WTC11 (cell line): ENCODE measurements at regions not wholly inside any gene's neighbourhood (a gene's known extent, or its start where the extent isn't known, plus 50 kb on each side); places are given as distances from the start of the nearest gene placed in this dataset.

Experiments
- ATAC-seq: fragments of 200-7000 bp; cut with Tn5 transposase; 2 replicates; pipeline ENCODE4 v1.10.0; 2021; ENCODE audit warnings: mild to moderate bottlenecking, moderate library complexity
- CTCF ChIA-PET: fragments of 300-600 bp; sonication (Branson Sonifier 250); formaldehyde crosslinking; loops from one replicate; lab custom pipeline; 2021; ENCODE audit warnings: antibody characterized with exemption; lab: Charles Lee
- POLR2A ChIA-PET: fragments of 350-600 bp; sonication (Branson Sonifier 250); formaldehyde crosslinking; loops from one replicate; lab custom pipeline; 2021; ENCODE audit warnings: antibody characterized with exemption; lab: Charles Lee
- DNase-seq: peaks from one replicate; pipeline ENCODE4 v3.0.0; 2021; ENCODE audit warnings: low spot score
- H3K27ac Mint-ChIP-seq: 2 replicates; pipeline ENCODE4 v1.8.0; 2021; ENCODE audit warnings: mixed read lengths
- H3K27me3 Mint-ChIP-seq: 2 replicates; pipeline ENCODE4 v1.8.0; 2021; ENCODE audit warnings: low read depth, mild to moderate bottlenecking, moderate library complexity, mixed read lengths
- H3K36me3 Mint-ChIP-seq: 2 replicates; pipeline ENCODE4 v1.8.0; 2021; ENCODE audit warnings: mixed read lengths
- H3K4me1 Mint-ChIP-seq: 2 replicates; pipeline ENCODE4 v1.8.0; 2022; ENCODE audit warnings: mixed read lengths
- H3K4me3 Mint-ChIP-seq: 2 replicates; pipeline ENCODE4 v1.8.0; 2021; ENCODE audit warnings: mild to moderate bottlenecking, moderate library complexity, mixed read lengths
- H3K9me3 Mint-ChIP-seq: 2 replicates; pipeline ENCODE4 v1.8.0; 2021; ENCODE audit warnings: mixed read lengths
- FOXJ3 ChIP-seq: sonication (generic); formaldehyde crosslinking; IDR thresholded peaks from 2 replicates; pipeline ENCODE4 v1.9.0; 2021; ENCODE audit warnings: missing genetic modification reagents, mild to moderate bottlenecking, borderline replicate concordance
- FOXP1 ChIP-seq: sonication (generic); formaldehyde crosslinking; IDR thresholded peaks from 2 replicates; pipeline ENCODE4 v1.8.0; 2022; ENCODE audit warnings: missing genetic modification reagents, mild to moderate bottlenecking, moderate library complexity, borderline replicate concordance
- GABPB1 ChIP-seq: sonication (generic); formaldehyde crosslinking; IDR thresholded peaks from 2 replicates; pipeline ENCODE4 v1.8.1; 2023; ENCODE audit warnings: mild to moderate bottlenecking, missing genetic modification reagents
- JUN ChIP-seq: sonication (generic); formaldehyde crosslinking; IDR thresholded peaks from 2 replicates; pipeline ENCODE4 v1.8.0; 2023; ENCODE audit warnings: mild to moderate bottlenecking, missing genetic modification reagents
- KAT7 ChIP-seq: sonication (generic); formaldehyde crosslinking; IDR thresholded peaks from 2 replicates; pipeline ENCODE4 v1.8.1; 2023; ENCODE audit warnings: missing genetic modification reagents, mild to moderate bottlenecking, borderline replicate concordance
- MYBL2 ChIP-seq: sonication (generic); formaldehyde crosslinking; IDR thresholded peaks from 2 replicates; pipeline ENCODE4 v1.8.1; 2023; ENCODE audit warnings: mild to moderate bottlenecking, moderate library complexity, missing genetic modification reagents
- TCF7 ChIP-seq: sonication (generic); formaldehyde crosslinking; IDR thresholded peaks from 2 replicates; pipeline ENCODE4 v1.8.0; 2022; ENCODE audit warnings: mild to moderate bottlenecking, low read depth, missing genetic modification reagents, moderate library complexity
- ZBTB21 ChIP-seq: sonication (generic); formaldehyde crosslinking; IDR thresholded peaks from 2 replicates; pipeline ENCODE4 v1.8.1; 2023; ENCODE audit warnings: mild to moderate bottlenecking, missing genetic modification reagents, borderline replicate concordance
- ZNF121 ChIP-seq: sonication (generic); formaldehyde crosslinking; IDR thresholded peaks from 2 replicates; pipeline ENCODE4 v1.8.0; 2023; ENCODE audit warnings: missing genetic modification reagents
- ZNF219 ChIP-seq: sonication (generic); formaldehyde crosslinking; IDR thresholded peaks from 2 replicates; pipeline ENCODE4 v1.8.0; 2023; ENCODE audit warnings: missing genetic modification reagents, mild to moderate bottlenecking, borderline replicate concordance
- ZNF317 ChIP-seq: sonication (generic); formaldehyde crosslinking; IDR thresholded peaks from 2 replicates; pipeline ENCODE4 v1.8.1; 2023; ENCODE audit warnings: low read depth, mild to moderate bottlenecking, moderate library complexity, missing genetic modification reagents, borderline replicate concordance
- ZNF416 ChIP-seq: fragments of 250-450 bp; sonication (Bioruptor Pico); IDR thresholded peaks from 2 replicates; pipeline ENCODE4 v1.9.0; 2021; ENCODE audit warnings: mild to moderate bottlenecking, inconsistent platforms
- ZNF671 ChIP-seq: fragments of 250-450 bp; sonication (Bioruptor Pico); IDR thresholded peaks from 2 replicates; pipeline ENCODE4 v1.8.0; 2021; ENCODE audit warnings: mild to moderate bottlenecking
- TF ChIP-seq, protein P1 (sequence below): sonication (generic); formaldehyde crosslinking; IDR thresholded peaks from 2 replicates; pipeline ENCODE4 v1.8.1; 2023; ENCODE audit warnings: mild to moderate bottlenecking, missing genetic modification reagents, moderate library complexity
- TF ChIP-seq, protein P2 (sequence below): fragments of 250-450 bp; sonication (Bioruptor Pico); IDR thresholded peaks from 2 replicates; pipeline ENCODE4 v1.9.0; 2021; ENCODE audit warnings: mild to moderate bottlenecking
- TF ChIP-seq, protein P3 (sequence below): sonication (generic); formaldehyde crosslinking; conservative IDR thresholded peaks from 2 replicates; pipeline ENCODE4 v1.8.1; 2023; ENCODE audit warnings: mild to moderate bottlenecking, low read depth, missing genetic modification reagents, moderate library complexity
- TF ChIP-seq, protein P4 (sequence below): sonication (generic); formaldehyde crosslinking; IDR thresholded peaks from 2 replicates; pipeline ENCODE4 v1.8.1; 2022; ENCODE audit warnings: mild to moderate bottlenecking, missing genetic modification reagents, moderate library complexity, borderline replicate concordance
- TF ChIP-seq, protein P5 (sequence below): fragments of 250-450 bp; sonication (Bioruptor Pico); IDR thresholded peaks from 2 replicates; pipeline ENCODE4 v1.8.0; 2021; ENCODE audit warnings: mild to moderate bottlenecking
- TF ChIP-seq, protein P6 (sequence below): sonication (generic); formaldehyde crosslinking; IDR thresholded peaks from 2 replicates; pipeline ENCODE4 v1.8.0; 2022; ENCODE audit warnings: mild to moderate bottlenecking, missing genetic modification reagents
- TF ChIP-seq, protein P7 (sequence below): sonication (generic); formaldehyde crosslinking; IDR thresholded peaks from 2 replicates; pipeline ENCODE4 v1.8.0; 2022; ENCODE audit warnings: mild to moderate bottlenecking, missing genetic modification reagents

DNA sequence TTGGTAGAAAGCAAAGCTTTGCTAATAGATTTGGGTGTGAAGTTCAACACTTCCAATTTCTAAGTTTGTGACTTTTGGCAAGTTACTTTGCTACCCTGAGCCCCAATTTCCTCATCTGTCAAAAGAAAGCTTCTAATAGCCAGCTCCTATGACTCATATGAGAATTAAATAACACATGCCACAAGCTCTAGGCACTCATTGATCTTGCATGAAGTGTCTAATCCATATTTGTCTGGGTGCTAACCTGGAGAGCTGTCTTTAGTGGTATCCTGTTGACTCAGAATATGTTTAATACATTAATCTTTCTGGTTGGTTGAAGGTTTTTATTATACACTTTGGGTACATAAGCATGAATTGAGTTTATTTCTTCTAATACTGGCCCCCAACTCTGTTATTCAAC, 188.8 kb downstream of the POSTN start:
- ATAC-seq (no peak), DNase-seq (no peak)
- no peak overlapping the region for H3K4me3 Mint-ChIP-seq
- H3K27me3 Mint-ChIP-seq, result no peaks in the 10 kb centered on the region; the same call in 1 of the 2 replicates
- ChIA-PET POLR2A (no interaction called here), CTCF (no interaction called here)
- H3K4me1 Mint-ChIP-seq, result 0 out of 2 replicates have a peak, but pooled peaks cover 3% of the 10 kb centered on the region
- H3K36me3 Mint-ChIP-seq, result no peaks in the 10 kb centered on the region
- no peak overlapping the region for H3K27ac Mint-ChIP-seq
- TF ChIP-seq FOXJ3 (CRISPR knock-in tag) (no peak), ZNF219 (CRISPR knock-in tag) (no peak), ZNF317 (CRISPR knock-in tag) (no peak), ZNF416 (CRISPR knock-in tag) (no peak), KAT7 (CRISPR knock-in tag) (no peak), ZNF121 (CRISPR knock-in tag) (no peak)
- TF ChIP-seq, protein P1, sequence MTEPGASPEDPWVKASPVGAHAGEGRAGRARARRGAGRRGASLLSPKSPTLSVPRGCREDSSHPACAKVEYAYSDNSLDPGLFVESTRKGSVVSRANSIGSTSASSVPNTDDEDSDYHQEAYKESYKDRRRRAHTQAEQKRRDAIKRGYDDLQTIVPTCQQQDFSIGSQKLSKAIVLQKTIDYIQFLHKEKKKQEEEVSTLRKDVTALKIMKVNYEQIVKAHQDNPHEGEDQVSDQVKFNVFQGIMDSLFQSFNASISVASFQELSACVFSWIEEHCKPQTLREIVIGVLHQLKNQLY, result no peak
- TF ChIP-seq, protein P2, sequence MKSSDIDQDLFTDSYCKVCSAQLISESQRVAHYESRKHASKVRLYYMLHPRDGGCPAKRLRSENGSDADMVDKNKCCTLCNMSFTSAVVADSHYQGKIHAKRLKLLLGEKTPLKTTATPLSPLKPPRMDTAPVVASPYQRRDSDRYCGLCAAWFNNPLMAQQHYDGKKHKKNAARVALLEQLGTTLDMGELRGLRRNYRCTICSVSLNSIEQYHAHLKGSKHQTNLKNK (CRISPR knock-in tag), result no peak
- TF ChIP-seq, all 79 proteins: peak for 0
- H3K9me3 Mint-ChIP-seq, result no peaks in the 10 kb centered on the region

DNA sequence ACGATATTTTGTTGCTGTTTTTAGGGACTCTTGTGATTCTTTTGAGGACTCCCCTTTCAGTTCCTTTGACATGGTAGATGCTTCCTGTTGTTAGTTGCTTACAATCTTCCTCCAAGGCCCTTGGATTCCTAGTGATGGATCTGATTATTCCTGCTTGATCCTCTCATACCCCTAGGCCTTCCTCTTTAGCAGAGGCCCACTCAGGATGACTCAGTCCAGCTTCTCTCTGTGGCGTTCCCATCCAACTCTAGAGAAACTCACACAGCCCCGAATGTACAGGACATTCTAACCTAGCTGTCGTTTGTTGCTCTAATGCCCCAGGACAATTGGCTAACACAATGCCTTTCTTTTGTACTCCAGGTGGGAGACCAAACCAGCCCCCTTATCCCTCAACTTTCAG, 191.4 kb downstream of the POSTN start:
- ATAC-seq (no peak), DNase-seq (no peak)
- ChIA-PET POLR2A (no interaction called here), CTCF (no interaction called here)
- no peaks in the 10 kb centered on the region for H3K36me3 Mint-ChIP-seq
- H3K27me3 Mint-ChIP-seq, result no peaks in the 10 kb centered on the region
- no peaks in the 10 kb centered on the region for H3K9me3 Mint-ChIP-seq
- H3K27ac Mint-ChIP-seq, result no peak overlapping the region
- H3K4me3 Mint-ChIP-seq, result no peak overlapping the region
- TF ChIP-seq, protein P3, sequence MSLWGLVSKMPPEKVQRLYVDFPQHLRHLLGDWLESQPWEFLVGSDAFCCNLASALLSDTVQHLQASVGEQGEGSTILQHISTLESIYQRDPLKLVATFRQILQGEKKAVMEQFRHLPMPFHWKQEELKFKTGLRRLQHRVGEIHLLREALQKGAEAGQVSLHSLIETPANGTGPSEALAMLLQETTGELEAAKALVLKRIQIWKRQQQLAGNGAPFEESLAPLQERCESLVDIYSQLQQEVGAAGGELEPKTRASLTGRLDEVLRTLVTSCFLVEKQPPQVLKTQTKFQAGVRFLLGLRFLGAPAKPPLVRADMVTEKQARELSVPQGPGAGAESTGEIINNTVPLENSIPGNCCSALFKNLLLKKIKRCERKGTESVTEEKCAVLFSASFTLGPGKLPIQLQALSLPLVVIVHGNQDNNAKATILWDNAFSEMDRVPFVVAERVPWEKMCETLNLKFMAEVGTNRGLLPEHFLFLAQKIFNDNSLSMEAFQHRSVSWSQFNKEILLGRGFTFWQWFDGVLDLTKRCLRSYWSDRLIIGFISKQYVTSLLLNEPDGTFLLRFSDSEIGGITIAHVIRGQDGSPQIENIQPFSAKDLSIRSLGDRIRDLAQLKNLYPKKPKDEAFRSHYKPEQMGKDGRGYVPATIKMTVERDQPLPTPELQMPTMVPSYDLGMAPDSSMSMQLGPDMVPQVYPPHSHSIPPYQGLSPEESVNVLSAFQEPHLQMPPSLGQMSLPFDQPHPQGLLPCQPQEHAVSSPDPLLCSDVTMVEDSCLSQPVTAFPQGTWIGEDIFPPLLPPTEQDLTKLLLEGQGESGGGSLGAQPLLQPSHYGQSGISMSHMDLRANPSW (CRISPR knock-in tag), result no peak
- no peaks in the 10 kb centered on the region for H3K4me1 Mint-ChIP-seq

DNA sequence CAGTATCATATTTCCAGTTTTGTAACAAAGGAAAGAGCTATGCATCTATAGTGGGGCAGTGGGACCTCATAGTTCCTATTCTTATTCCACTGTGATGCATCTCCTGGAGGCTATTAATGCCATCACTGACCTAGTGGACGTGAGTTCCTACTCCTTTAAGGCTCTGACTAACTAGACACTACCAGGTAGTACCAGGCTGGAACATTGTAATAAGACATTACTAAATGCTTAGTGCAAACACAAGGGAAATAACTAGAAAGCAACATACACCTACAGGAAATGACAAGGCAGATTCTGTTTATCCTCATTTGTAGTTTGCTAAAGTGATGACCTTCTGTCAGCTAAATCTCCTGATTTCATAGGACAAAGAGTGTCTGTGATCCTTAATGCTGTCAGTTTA, 192.5 kb downstream of the POSTN start:
- ChIA-PET CTCF (no interaction called here), POLR2A (no interaction called here)
- no peaks in the 10 kb centered on the region for H3K36me3 Mint-ChIP-seq
- H3K9me3 Mint-ChIP-seq, result peaks cover 4% of the 10 kb centered on the region
- no peak for DNase-seq
- no peak overlapping the region for H3K27ac Mint-ChIP-seq
- no peaks in the 10 kb centered on the region for H3K4me1 Mint-ChIP-seq
- TF ChIP-seq, protein P4, sequence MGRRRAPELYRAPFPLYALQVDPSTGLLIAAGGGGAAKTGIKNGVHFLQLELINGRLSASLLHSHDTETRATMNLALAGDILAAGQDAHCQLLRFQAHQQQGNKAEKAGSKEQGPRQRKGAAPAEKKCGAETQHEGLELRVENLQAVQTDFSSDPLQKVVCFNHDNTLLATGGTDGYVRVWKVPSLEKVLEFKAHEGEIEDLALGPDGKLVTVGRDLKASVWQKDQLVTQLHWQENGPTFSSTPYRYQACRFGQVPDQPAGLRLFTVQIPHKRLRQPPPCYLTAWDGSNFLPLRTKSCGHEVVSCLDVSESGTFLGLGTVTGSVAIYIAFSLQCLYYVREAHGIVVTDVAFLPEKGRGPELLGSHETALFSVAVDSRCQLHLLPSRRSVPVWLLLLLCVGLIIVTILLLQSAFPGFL (CRISPR knock-in tag), result no peak
- TF ChIP-seq FOXP1 (CRISPR knock-in tag) (no peak), ZBTB21 (no peak), MYBL2 (CRISPR knock-in tag) (no peak), ZNF121 (CRISPR knock-in tag) (no peak), JUN (CRISPR knock-in tag) (no peak), GABPB1 (CRISPR knock-in tag) (no peak), TCF7 (CRISPR knock-in tag) (no peak), ZNF671 (no peak)
- TF ChIP-seq, protein P5, sequence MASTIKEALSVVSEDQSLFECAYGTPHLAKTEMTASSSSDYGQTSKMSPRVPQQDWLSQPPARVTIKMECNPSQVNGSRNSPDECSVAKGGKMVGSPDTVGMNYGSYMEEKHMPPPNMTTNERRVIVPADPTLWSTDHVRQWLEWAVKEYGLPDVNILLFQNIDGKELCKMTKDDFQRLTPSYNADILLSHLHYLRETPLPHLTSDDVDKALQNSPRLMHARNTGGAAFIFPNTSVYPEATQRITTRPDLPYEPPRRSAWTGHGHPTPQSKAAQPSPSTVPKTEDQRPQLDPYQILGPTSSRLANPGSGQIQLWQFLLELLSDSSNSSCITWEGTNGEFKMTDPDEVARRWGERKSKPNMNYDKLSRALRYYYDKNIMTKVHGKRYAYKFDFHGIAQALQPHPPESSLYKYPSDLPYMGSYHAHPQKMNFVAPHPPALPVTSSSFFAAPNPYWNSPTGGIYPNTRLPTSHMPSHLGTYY, result no peak
- TF ChIP-seq, protein P6, sequence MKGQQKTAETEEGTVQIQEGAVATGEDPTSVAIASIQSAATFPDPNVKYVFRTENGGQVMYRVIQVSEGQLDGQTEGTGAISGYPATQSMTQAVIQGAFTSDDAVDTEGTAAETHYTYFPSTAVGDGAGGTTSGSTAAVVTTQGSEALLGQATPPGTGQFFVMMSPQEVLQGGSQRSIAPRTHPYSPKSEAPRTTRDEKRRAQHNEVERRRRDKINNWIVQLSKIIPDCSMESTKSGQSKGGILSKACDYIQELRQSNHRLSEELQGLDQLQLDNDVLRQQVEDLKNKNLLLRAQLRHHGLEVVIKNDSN (CRISPR knock-in tag), result no peak
- TF ChIP-seq, protein P7, sequence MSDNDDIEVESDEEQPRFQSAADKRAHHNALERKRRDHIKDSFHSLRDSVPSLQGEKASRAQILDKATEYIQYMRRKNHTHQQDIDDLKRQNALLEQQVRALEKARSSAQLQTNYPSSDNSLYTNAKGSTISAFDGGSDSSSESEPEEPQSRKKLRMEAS, result no peak
- TF ChIP-seq, all 79 proteins: peak for 0
- no peak for ATAC-seq
- Mint-ChIP-seq H3K27me3 (no peaks in the 10 kb centered on the region), H3K4me3 (no peak overlapping the region)
